ENCODE measurements at regions not wholly inside any gene's neighbourhood (a gene's known extent, or its start where the extent isn't known, plus 50 kb on each side); places are given as distances from the start of the nearest gene placed in this dataset.

GRCh38 chr1:5659606-5660005 lies 332.6 kb downstream of the NPHP4 start:
- no peak for DNase-seq (ENCODE audit: low read depth in 2 of 2)

GRCh38 chr1:5658340-5659316 lies 333.6 kb downstream of the NPHP4 start:
- no peak for DNase-seq (ENCODE audit: low read depth in 2 of 2)

GRCh38 chr1:5651964-5652821 lies 340.0 kb downstream of the NPHP4 start:
- DNase-seq (ENCODE audit: low read depth in 2 of 2) = no peak

GRCh38 chr1:5651473-5651872 lies 340.8 kb downstream of the NPHP4 start:
- no peak for DNase-seq (ENCODE audit: low read depth in 2 of 2)

- DNase-seq (ENCODE audit: low read depth in 2 of 2) = no peak
Measured at GRCh38 chr1:5651027-5651410, 341.2 kb downstream of the NPHP4 start.

- no peak for DNase-seq (ENCODE audit: low read depth in 2 of 2)
Measured at GRCh38 chr1:5650283-5651026, 341.8 kb downstream of the NPHP4 start.

GRCh38 chr1:5649795-5650194 lies 342.4 kb downstream of the NPHP4 start:
- DNase-seq (ENCODE audit: low read depth in 2 of 2) = no peak

- no peak for DNase-seq (ENCODE audit: low read depth in 2 of 2)
Measured at GRCh38 chr1:5649166-5649551, 343.1 kb downstream of the NPHP4 start.

GRCh38 chr1:5648410-5649165 lies 343.6 kb downstream of the NPHP4 start:
- no peak for DNase-seq (ENCODE audit: low read depth in 2 of 2)

- no peak for DNase-seq (ENCODE audit: low read depth in 2 of 2)
Measured at GRCh38 chr1:5647234-5647633, 345.0 kb downstream of the NPHP4 start.

- no peak for DNase-seq (ENCODE audit: low read depth in 2 of 2)
Measured at GRCh38 chr1:5646486-5647149, 345.6 kb downstream of the NPHP4 start.

GRCh38 chr1:5645929-5646328 lies 346.3 kb downstream of the NPHP4 start:
- no peak for DNase-seq (ENCODE audit: low read depth in 2 of 2)

GRCh38 chr1:5645135-5645399 lies 347.2 kb downstream of the NPHP4 start:
- no peak for DNase-seq (ENCODE audit: low read depth in 2 of 2)

GRCh38 chr1:5644281-5645134 lies 347.7 kb downstream of the NPHP4 start:
- DNase-seq (ENCODE audit: low read depth in 2 of 2) = no peak

GRCh38 chr1:5643360-5644107 lies 348.7 kb downstream of the NPHP4 start:
- no peak for DNase-seq (ENCODE audit: low read depth in 2 of 2)

GRCh38 chr1:5640845-5641244 lies 351.4 kb downstream of the NPHP4 start:
- no peak for DNase-seq (ENCODE audit: low read depth in 2 of 2)

GRCh38 chr1:5639106-5639722 lies 353.0 kb downstream of the NPHP4 start:
- DNase-seq (ENCODE audit: low read depth in 2 of 2) = no peak

GRCh38 chr1:5638582-5638981 lies 353.6 kb downstream of the NPHP4 start:
- no peak for DNase-seq (ENCODE audit: low read depth in 2 of 2)

- peak; percentile 2 to 3 for DNase-seq (ENCODE audit: low read depth in 2 of 2)
Measured at GRCh38 chr1:5637171-5637570, 355.1 kb downstream of the NPHP4 start.

Data from stimulated activated CD4-positive, alpha-beta T cell treated with anti-CD3 and anti-CD28 coated beads, Interleukin-4, amount 100 ng/mL, for 48 hours (primary cell).